ENCODE measurements at regions not wholly inside any gene's neighbourhood (a gene's known extent, or its start where the extent isn't known, plus 50 kb on each side); places are given as distances from the start of the nearest gene placed in this dataset.
"Not testable (repeated sequence)": the region's sequence is repeated elsewhere in the genome, so short reads cannot be mapped to it uniquely, and the experiment has no call there.

GRCh38 chrX:45447331-45447730, 246.7 kb upstream of the DIPK2B start:
- DNase-seq, result no peak

- no peak for DNase-seq
Observed at GRCh38 chrX:45445745-45446412, 245.2 kb upstream of the DIPK2B start.

GRCh38 chrX:45437186-45437585, 236.5 kb upstream of the DIPK2B start:
- DNase-seq, result no peak

- no peak for DNase-seq
Observed at GRCh38 chrX:45435481-45435880, 234.8 kb upstream of the DIPK2B start.

- DNase-seq, result no peak
Observed at GRCh38 chrX:45434231-45434630, 233.6 kb upstream of the DIPK2B start.

GRCh38 chrX:45428831-45429230, 228.2 kb upstream of the DIPK2B start:
- no peak for DNase-seq

- no peak for DNase-seq
Observed at GRCh38 chrX:45424326-45424725, 223.7 kb upstream of the DIPK2B start.

- DNase-seq, result no peak
Observed at GRCh38 chrX:45422216-45422925, 221.7 kb upstream of the DIPK2B start.

GRCh38 chrX:45421806-45422205, 221.1 kb upstream of the DIPK2B start:
- DNase-seq, result no peak

GRCh38 chrX:45404206-45404605, 203.5 kb upstream of the DIPK2B start:
- no peak for DNase-seq

GRCh38 chrX:45401923-45402322, 201.2 kb upstream of the DIPK2B start:
- DNase-seq, result no peak

GRCh38 chrX:45400951-45401725, 200.5 kb upstream of the DIPK2B start:
- not testable (repeated sequence) for DNase-seq

GRCh38 chrX:45400027-45400779, 199.5 kb upstream of the DIPK2B start:
- DNase-seq, result no peak

GRCh38 chrX:45385757-45386156, 185.1 kb upstream of the DIPK2B start:
- no peak for DNase-seq

GRCh38 chrX:45381841-45382240, 181.2 kb upstream of the DIPK2B start:
- DNase-seq, result no peak

- no peak for DNase-seq
Observed at GRCh38 chrX:45381366-45381765, 180.7 kb upstream of the DIPK2B start.

- no peak for DNase-seq
Observed at GRCh38 chrX:45379236-45379635, 178.6 kb upstream of the DIPK2B start.

- no peak for DNase-seq
Observed at GRCh38 chrX:45372151-45372550, 171.5 kb upstream of the DIPK2B start.

- no peak for DNase-seq
Observed at GRCh38 chrX:45368705-45369104, 168.0 kb upstream of the DIPK2B start.

GRCh38 chrX:45363596-45363995, 162.9 kb upstream of the DIPK2B start:
- DNase-seq, result no peak

GRCh38 chrX:45360571-45360970, 159.9 kb upstream of the DIPK2B start:
- DNase-seq, result no peak

GRCh38 chrX:45358392-45358791, 157.7 kb upstream of the DIPK2B start:
- no peak for DNase-seq

GRCh38 chrX:45353456-45353855, 152.8 kb upstream of the DIPK2B start:
- DNase-seq, result no peak
